LNCaP clone FGC (cell line): ENCODE measurements at regions not wholly inside any gene's neighbourhood (a gene's known extent, or its start where the extent isn't known, plus 50 kb on each side); places are given as distances from the start of the nearest gene placed in this dataset.

Source experiments
- DNase-seq: peaks from one replicate; pipeline ENCODE4 v3.0.0-alpha.2; 2011; ENCODE audit warnings: low read depth
- H3K4me3 ChIP-seq: 2 replicates; pipeline ENCODE4 v1.5.1; 2011; ENCODE audit warnings: mild to moderate bottlenecking, low read depth, low read length, control low read depth
- TF ChIP-seq, protein P1 (sequence below): IDR thresholded peaks from 2 replicates; pipeline ENCODE4 v1.5.1; 2012; ENCODE audit warnings: mild to moderate bottlenecking; ENCODE audit not compliant: control insufficient read depth, insufficient read depth; ENCODE audit errors: extremely low read depth

DNA sequence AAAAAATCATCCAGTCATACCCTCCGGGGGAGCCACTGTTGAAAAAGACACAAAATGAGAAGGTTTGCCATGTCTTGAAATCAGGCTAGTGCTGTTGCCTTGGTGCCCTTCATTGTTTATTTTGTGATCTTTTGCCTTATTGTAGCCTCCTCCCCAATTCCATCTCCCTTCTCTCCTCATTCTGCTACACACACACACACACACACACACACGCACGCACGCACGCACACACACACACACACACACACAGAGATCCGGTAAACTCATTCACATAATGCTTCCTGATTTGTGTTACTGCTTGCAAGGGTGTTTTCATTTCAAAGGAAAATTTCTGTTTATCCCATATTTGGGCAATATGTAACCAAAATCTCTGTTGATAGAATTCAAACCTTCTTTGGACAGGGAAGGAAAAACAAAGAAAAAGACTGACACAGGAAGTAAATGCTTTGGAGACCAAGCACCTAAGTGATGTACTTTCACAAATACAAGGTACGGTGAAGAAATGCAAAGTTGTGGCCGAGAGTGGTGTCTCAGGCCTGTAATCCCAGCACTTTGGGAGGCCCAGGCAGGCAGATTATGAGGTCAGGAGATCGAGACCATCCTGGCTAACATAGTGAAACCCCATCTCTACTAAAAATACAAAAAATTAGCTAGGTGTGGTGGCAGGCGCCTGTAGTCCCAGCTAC, 141.1 kb upstream of the CDK13 start:
- TF ChIP-seq, protein P1, sequence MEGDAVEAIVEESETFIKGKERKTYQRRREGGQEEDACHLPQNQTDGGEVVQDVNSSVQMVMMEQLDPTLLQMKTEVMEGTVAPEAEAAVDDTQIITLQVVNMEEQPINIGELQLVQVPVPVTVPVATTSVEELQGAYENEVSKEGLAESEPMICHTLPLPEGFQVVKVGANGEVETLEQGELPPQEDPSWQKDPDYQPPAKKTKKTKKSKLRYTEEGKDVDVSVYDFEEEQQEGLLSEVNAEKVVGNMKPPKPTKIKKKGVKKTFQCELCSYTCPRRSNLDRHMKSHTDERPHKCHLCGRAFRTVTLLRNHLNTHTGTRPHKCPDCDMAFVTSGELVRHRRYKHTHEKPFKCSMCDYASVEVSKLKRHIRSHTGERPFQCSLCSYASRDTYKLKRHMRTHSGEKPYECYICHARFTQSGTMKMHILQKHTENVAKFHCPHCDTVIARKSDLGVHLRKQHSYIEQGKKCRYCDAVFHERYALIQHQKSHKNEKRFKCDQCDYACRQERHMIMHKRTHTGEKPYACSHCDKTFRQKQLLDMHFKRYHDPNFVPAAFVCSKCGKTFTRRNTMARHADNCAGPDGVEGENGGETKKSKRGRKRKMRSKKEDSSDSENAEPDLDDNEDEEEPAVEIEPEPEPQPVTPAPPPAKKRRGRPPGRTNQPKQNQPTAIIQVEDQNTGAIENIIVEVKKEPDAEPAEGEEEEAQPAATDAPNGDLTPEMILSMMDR = no peak
- DNase-seq = no peak
- no peak overlapping the region for H3K4me3 ChIP-seq

DNA sequence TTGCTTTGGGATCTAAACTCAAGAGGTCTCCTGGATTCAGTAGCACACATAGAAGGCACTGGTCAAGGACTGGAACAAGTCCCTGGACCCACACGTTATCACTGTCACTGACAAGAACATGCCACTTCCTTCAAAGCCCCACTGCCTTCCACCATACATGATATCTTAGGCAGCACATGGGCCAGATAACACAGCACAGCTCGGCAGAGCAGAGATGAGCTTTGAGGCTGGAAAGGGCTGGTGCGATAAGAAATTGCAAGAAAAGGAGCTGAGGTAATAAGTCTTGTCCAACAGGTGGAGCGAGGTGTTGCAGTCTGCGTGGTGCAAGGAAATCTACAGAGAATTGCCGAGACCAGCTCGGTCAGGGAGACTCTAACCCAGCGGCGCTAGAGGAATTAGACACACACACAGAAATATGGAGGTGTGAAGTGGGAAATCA, 139.8 kb upstream of the CDK13 start:
- TF ChIP-seq, protein P1 = no peak
- DNase-seq = no peak
- no peak overlapping the region for H3K4me3 ChIP-seq

DNA sequence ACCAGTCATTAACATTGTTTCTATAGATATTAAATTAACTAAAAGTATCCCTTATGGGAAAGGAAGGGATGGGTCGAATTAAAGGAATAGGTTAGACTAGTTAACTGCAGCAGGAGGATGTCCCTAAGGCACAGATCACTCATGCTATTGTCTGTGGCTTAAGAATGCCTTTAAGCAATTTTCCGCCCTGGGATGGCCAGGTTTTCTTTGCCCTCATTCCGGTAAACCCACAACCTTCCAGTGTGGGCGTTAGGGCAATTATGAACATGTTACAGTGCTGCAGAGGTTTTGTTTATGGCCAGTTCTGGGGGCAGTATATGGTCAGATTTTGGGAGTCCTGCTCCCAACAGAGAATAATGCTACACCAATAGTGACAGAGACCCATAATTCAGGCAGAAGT, 139.3 kb upstream of the CDK13 start:
- TF ChIP-seq, protein P1 = no peak
- no peak overlapping the region for H3K4me3 ChIP-seq
- no peak for DNase-seq

DNA sequence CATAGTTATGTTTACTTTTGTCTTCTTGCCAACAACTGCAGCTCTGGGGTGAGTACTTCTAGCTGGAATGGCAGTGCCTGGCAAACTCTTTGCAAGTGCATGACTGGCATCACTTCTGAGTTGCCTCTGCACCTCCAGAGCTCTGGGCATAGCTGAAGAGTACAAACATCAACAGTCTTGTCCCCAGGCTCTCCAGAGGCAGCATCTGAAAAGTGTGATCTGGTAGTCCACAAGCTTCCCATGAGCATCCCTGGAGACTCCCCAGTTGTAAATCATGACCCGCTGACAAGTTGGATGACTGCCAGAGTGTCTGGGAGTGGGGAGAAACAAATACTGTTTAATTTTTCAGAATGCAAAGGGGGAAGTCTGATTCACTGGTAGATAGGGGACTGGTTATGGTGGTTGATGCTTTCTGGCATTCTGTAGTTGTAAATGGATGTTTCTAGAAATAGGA, 138.9 kb upstream of the CDK13 start:
- no peak for DNase-seq
- H3K4me3 ChIP-seq = no peak overlapping the region
- TF ChIP-seq, protein P1 = no peak

DNA sequence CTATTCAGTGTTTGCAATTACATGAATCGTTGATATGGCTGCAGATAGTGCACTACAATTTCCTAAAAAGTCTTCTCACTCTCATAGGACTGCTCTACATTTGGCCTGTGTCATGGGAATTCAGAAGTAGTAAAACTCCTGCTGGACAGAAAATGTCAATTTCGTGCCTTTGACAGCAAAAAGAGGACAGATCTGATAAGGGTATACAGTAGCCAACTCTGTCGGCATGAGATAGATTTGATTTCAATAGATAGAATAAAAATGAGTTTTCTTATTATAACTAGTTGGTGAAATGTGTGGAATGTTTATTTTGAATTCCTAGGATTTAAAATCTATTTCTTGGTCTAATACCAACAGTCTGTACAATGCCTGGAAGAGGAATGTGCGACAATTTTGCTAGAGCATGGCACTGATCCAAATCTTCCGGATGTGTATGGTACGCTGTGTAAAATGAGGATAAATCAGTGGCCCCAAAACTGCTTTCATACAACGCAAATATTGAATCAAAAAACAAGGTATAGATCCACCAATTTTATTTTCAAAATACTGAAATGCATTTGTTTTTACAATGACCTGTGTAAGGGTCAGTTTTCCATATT, 133.5 kb upstream of the CDK13 start:
- H3K4me3 ChIP-seq = no peak overlapping the region
- DNase-seq = no peak
- TF ChIP-seq, protein P1 = no peak

DNA sequence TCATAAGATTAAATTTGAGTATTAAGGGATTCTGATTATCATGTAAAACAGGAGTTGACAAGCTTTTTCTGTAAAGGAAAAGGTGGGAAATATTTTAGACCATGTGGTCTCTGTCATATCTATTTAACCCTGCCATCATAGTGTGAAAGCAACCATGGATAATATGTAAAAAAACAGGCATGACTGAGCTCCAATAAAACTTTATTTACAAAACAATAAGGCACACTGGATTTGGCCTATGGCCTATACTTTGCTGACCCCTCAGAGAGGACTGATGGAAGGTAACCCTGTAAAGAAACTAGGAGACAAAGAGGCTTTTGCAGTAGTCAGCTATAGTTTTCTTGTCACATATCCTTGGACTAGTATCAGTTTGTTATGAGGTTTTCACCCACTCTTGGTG, 130.5 kb upstream of the CDK13 start:
- no peak for DNase-seq
- TF ChIP-seq, protein P1 = no peak
- no peak overlapping the region for H3K4me3 ChIP-seq

DNA sequence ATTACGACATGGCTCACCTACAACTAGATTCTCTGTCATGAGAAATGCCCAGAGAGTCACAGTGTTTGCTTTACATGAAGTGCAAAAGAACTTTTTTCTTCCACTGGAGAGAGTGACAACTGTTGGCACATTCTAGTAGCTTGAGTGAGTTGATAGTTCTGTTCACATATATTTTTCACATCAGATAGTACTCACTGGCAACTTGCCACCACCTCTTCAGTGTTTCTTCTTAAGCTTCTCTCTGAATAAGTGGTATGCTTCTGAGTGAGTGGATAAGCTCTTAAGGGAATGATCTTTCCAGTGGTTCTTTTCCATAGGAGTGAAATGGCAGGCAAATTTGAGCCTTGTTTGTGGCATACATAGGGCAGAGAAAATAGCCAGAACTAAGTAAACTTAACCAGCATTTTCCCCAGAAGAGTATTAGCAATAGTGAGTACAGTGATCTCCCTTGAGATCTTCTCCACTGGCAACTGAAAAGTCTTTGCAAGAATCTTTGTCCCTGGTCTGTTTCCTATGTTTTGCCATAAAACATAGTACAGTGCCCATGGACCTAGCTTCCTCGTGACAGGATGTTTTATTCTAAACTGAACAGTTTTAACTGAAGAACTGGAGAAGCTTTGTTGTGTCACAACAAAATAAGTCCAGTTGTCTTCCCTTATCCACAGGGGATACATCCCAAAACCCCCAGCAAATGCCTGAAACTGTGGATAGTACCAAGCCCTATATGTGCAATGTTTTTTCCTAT, 125.4 kb upstream of the CDK13 start:
- no peak for DNase-seq
- H3K4me3 ChIP-seq = no peak overlapping the region
- TF ChIP-seq, protein P1 = no peak
